Forelimb muscle (tissue), 1 donor: ENCODE measurements at regions not wholly inside any gene's neighbourhood (a gene's known extent, or its start where the extent isn't known, plus 50 kb on each side); places are given as distances from the start of the nearest gene placed in this dataset.

Experiments
- DNase-seq: peaks from one replicate; pipeline ENCODE4 v3.0.0-alpha.2; 2013; ENCODE audit warnings: low read depth

DNA sequence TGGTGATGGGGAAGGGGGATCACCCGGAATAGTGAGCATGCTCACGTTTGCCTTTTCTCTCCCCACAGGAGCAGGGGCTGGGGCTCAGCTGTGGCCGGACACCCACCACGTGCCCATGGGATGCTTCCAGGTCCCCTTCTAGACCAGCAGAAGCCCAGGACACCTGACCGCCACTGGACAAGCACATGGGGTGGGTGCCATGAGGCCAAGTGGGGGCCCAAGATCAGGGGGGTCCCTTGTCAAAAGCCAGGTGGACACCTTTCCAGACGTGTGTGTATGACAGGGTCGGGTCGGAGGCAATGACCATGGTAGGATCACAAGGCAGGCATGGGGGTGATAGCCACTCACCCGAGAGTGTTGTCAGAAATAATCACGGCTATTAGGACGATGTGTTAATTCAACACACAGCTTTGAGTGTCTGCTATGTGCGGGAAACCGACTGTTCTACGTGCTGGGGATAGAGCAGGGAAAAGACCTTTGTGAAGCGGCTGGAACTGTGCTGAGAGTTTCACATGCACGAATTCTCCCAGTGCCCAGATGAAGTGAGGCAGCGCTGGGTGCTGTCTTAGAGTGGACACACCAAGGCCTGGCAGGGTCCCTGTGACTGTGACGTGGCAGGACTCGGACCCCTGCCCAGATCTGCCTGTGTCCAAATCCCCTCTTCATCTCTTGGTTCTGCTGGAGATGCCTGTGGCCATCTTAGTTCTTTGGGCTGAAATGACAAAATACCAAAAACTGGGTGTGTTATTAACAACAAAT is 244.7 kb downstream of the NDUFA10 start:
- no peak for DNase-seq

DNA sequence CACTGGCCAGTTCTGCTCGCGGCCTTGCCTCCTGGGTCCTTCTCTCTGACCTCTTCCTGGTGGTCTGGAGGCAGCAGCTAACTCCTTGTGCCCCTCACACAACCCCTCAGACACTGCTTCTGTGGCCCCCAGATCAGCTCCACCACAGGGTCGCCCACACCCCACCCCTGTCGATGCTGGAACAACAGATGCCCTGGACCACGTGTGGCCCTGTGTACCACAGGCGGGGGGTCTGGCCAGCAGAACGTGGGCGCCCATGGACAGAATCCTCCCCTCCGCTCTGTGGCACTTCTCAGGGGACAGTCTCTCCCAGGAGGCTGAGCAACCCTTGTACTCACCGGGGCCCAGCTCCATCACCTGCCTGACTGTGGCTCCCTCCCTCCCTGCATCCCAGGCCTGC is 245.6 kb downstream of the NDUFA10 start:
- DNase-seq = no peak

DNA sequence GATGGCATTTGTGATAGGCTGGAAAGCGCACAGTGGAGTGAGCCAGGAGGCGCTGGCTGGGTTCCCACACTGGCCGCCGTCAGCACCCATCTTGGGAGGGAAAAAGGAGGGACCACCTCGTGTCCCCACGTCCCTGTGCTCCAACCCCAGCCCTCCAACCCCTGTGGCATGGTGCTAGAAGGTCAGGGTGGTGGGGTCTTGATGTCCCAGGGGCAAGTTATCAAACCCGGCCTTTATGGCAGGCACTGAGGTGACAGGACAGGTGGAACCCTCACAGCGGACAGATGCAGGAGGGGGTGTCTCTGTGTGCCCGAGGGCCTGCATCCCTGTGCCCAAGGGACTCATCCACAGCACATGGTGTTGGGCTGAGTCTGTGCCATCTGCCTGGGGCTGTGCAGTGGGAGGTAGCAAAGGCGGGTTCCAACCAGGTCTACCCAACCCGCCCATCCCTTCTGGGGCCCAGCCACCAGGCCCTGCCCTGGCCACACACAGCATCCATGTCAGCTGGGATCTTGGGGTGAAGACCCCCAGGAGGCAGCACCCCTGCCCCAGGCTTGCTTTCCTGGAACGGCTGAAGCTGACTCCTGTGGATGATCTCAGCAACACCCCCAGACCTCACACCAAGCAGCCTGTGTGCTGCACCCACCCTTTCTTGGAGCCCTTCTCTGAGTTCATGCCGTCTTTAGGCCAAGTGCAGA is 246.1 kb downstream of the NDUFA10 start:
- DNase-seq = no peak

- DNase-seq = no peak
These were observed 246.9 kb downstream of the NDUFA10 start for GRCh38 chr2:239778042-239778851.

GRCh38 chr2:239777219-239777618 is 247.9 kb downstream of the NDUFA10 start:
- DNase-seq = no peak

DNA sequence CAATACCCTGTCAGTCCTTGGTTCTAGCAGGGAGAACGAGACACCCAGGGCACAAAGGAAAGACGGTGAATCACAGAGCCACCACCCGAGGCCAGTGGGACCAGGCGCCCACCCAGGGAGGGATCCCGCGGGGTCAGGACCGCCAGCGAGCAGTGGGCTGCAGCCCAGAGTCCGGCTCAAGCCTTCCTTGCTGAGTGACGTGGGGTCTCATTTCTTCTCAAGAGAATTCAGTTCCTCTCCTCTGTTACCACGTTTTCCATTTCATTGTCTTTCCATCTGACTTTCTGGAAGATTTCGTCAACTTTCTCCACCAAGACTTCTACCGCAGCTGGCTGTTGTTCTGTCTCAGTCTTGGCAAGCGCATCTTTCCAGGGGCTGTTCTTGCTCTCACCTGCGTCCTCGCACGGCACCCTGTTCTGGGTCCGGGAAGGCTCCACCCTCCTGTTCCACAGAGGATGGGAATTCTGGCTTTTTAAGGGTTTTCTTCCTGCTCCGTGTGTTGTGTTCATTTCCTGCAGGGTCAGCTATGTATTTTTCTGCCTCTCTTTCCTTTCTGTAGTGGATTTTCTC is 248.6 kb downstream of the NDUFA10 start:
- DNase-seq = no peak

DNA sequence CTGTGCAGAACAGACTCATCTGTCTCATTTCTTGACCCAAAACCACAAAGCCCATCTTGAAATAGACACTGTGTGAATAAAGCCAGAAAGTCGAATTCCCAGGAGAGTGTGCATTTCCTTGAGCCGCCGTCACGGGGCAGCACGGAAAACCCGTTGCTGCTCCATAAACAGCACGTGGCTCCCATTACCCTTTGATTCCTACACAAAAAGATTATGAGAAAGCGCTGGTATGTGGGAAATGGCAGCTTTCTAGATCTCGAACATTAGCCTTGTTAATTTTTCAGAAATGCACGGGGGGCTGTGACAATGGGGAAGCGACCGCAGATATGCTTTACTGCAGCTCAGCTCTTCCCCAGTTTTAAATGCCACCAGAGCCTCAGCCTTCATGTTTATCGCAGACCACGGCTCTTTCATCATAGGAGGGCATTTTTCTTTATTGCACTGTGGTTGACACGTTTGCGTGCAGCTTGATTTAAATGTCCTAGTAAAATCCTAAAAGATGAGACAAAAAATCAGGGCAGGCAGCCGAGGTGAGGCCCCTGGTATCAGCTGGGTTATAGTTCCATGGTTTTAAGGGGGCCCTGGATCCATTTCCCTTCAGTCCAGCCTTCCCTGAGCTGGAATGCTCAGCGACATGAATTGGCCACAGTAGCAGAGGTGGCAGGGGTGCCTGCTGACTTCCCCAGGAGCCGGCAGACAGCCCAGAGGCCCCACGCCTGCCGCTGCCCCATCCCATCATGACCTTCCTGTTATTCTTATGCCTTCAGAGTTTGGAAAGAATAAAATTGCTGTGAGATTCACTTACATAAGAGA is 249.3 kb downstream of the NDUFA10 start:
- DNase-seq = no peak

DNA sequence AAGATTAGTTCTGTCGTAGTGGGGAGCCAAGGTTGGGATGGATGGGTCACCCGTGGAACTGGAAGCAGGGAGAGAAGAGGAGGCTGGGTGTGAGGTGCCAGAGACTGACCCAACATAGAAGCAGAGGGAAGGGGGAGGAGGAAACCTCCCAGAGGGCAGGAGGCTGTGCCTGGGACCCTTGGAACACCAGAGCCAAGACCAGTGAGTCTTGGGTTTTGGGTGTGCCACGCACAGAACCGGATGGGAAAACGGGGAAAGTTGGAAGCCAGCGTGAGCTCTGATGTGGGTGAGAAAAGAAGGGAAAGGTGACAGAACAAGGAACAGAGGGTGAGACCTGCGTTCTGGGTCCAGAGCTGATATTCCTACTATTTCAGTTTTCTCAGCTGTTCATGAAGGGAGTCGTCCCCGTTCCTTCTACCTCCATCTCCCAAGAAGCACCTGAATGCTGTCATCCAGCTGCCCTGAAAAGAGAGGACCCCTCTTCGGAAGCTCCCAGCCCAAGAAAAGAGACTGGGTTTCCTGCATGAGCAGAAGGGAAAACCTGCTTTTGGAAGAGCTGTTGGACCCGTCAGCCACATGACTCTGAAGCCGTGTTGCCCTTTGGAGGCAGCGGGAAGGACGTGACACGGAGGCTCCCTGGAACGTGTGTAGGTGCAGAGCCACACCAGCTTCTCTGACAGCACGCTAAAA is 250.1 kb downstream of the NDUFA10 start:
- DNase-seq = no peak

DNA sequence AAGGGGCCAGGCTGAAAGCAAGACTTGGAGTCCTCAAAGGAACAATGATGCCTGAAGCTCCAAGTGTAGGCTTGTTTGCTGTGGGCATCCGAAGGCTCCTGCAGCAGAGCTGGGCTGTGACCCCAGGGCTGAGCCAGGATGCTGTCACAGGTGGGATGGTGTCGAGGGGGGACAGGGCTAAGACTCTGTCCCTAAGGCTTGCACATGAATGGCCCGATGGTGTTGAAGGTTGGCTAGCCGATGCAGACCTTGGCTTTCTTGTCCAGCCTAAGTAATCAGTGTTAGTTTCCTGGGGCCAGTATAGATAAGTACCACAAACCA is 251.0 kb downstream of the NDUFA10 start:
- no peak for DNase-seq

- DNase-seq = no peak
These were observed 251.7 kb downstream of the NDUFA10 start for GRCh38 chr2:239773228-239774141.

DNA sequence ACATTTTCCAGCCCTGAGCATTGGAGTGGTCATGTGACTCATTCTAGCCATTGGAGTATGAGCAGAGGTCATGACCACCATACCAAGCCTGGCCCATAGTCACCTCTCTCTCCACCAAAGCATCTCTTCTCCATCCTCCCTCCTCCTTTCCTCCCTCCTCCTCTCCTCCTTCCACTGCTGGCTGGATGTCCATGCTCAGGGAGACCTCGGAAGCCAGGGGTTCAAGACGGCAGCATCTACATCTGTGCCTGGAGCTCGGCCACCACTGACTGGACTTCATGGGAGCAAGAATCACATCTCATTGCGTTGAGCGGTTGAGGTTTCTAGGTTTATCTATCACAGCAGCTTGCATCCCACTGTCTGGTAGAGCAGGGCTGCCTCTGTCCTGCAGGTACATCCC is 252.4 kb downstream of the NDUFA10 start:
- no peak for DNase-seq

- no peak for DNase-seq
These were observed 254.9 kb downstream of the NDUFA10 start for GRCh38 chr2:239770246-239770639.

GRCh38 chr2:239769554-239770245 is 255.4 kb downstream of the NDUFA10 start:
- DNase-seq = no peak

- DNase-seq = no peak
These were observed 256.1 kb downstream of the NDUFA10 start for GRCh38 chr2:239768907-239769553.

GRCh38 chr2:239768031-239768790 is 256.9 kb downstream of the NDUFA10 start:
- no peak for DNase-seq

GRCh38 chr2:239767021-239767905 is 257.9 kb downstream of the NDUFA10 start:
- DNase-seq = no peak

- no peak for DNase-seq
These were observed 259.2 kb downstream of the NDUFA10 start for GRCh38 chr2:239765911-239766310.
